Stimulated activated CD8-positive, alpha-beta memory T cell treated with anti-CD3 and anti-CD28 coated beads, Interleukin-7, amount 100 ng/mL, for 1 hour (primary cell): ENCODE measurements at regions not wholly inside any gene's neighbourhood (a gene's known extent, or its start where the extent isn't known, plus 50 kb on each side); places are given as distances from the start of the nearest gene placed in this dataset.
A peak's percentile ranks its signal among the peaks of the same experiment; 100 is the strongest.
"Not testable (repeated sequence)": the region's sequence is repeated elsewhere in the genome, so short reads cannot be mapped to it uniquely, and the experiment has no call there.

ENCODE experiments used
- DNase-seq, 2 donors: peaks; one replicate each; pipeline ENCODE4 v3.0.0-alpha.2; 2020; ENCODE audit warnings: low read depth in 2 of 2

- no peak for DNase-seq
Observed at GRCh38 chr20:52434453-52434852, 242.9 kb upstream of the ZFP64 start.

DNA sequence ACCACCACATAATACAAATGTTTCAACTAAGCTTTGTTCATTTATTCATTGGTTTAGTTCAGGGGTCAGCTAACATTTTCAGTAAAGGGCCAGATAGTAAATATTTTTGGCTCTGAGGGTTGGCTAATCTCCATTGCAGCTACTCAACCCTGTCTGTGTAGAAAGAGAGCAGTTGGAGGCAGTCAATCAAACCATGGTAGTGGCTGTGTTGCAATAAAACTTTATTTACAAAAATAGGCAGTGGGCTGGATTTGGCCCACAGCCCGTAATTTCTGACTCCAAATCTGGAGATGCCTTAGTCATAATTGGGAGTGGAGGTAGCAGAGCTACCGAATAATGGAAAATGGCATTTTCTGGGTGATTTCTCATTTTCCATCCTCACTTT lies 242.5 kb upstream of the ZFP64 start:
- no peak for DNase-seq

DNA sequence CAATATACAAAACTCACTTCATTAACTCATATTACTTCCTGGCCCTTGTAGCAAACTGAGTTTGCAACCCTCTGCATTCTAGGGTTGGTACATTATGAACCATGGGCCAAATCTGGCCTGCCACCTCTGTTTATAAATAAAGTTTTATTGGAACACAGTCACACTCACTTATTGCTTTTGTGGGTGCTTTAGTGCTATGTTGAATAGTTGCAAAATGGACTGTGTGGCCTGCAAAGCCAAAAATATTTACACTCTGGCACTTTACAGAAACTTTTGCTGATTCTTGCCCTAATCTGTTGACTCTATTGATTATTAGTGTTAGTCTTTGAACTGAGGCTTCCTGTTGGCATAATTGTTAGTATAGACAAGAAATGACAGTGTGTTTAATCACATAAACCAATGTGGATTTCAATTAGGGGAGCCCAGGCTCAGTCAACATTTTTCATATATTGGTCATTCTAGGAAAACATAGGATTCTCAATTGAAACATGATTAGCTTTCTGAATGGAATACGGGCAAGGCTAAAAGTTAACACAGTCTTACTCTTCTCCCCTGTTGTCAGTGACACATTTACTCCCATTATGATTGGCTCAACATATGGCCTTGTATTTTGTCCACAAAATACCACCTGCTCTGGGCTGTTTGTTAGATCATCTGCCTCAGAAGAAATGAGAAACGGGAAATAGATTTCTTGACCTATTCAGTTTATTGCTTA lies 241.9 kb upstream of the ZFP64 start:
- no peak for DNase-seq

DNA sequence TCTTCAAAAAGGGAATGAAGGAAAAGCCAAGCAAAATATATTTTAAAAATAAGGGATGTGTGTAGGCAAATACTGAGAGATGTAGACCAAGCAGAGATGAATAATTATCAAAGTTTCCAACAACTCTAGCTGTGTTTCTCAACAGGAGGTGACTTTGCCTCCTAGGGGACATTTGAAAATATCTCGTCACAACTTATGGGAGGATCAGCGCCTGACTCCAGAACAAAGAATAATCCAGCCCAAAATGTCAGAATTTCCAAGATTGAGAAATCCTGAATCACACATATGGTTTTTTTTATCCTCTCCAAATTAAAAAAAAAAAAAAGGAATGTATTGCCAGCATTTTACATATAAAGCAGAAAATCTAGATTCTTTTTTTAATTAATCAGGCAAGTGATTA lies 241.2 kb upstream of the ZFP64 start:
- DNase-seq, result no peak

DNA sequence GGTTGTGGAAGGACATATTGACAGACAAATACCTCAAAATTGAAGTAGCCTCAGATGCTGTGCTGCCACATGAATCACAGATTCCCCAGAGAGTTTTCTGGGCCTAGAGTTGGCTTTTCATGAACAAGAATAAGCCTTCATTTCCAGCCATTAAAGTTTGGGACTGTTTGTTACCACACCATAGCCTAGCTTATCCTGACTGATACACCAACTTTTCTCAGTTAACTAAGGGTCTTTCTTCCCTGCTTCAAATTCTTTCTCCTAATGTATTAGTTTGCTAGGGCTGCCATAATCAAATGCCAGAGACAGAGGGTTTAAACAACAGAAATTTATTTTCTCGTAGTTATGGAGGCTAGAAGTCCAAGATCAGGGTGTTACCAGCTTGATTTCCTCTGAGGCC lies 237.4 kb upstream of the ZFP64 start:
- no peak for DNase-seq

- DNase-seq, result no peak
Observed at GRCh38 chr20:52427960-52428359, 236.4 kb upstream of the ZFP64 start.

DNA sequence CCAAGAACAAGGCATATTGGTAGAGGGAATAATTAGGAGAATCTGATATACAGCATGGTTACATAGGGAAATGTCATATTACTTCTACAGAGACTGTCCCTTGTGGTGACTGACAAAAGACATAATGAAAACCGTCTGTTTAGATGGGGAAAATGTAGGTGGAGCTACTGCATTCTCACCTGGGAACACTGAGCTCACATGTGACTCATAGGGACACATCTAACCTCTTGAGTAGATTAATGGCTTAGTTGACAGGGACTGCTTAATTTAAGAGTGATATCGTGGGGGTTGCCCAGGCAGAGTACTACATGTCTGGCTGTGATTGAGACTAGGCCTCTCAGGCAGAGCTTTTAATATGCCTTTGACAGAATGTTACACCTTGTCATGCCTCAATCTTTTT lies 235.3 kb upstream of the ZFP64 start:
- no peak for DNase-seq

DNA sequence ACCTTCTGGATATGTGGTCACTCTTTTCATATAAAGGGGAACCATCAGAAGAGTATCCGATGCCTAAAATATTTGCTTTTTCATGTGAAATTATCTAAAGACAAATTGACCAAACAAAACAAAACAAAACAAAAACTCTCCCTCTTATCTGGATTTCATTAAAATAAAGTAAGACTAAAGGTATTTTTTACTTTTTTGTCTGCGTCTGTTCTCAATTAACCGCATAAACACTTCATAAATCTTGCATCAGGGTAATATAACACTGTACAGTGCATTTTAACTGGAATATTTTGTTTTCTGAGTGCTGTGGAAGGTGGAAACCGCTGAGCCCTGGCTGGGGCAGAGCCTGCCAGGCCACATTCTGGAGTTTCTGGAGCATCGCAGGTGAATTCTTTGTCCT lies 234.1 kb upstream of the ZFP64 start:
- DNase-seq, result no peak

GRCh38 chr20:52425253-52425652 lies 233.7 kb upstream of the ZFP64 start:
- no peak for DNase-seq

DNA sequence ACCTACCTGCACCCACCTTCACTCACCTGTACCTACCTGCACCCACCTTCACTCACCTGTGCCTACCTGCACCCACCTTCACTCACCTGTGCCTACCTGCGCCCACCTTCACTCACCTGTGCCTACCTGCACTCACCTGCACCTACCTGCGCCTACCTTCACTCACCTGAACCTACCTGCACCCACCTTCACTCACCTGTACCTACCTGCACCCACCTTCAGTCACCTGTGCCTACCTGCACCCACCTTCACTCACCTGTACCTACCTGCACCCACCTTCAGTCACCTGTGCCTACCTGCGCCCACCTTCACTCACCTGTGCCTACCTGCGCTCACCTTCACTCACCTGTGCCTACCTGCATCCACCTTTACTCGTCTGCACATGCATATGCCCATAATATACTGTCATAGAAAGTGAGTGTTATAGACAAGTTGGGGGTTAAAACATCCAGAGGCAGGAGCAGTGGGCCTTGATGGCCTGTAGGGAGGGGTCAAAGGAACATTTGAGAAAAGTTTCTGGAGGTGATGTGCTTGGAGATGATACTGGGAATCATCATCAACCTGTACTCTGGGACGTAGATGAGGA lies 232.9 kb upstream of the ZFP64 start:
- not testable (repeated sequence) for DNase-seq

DNA sequence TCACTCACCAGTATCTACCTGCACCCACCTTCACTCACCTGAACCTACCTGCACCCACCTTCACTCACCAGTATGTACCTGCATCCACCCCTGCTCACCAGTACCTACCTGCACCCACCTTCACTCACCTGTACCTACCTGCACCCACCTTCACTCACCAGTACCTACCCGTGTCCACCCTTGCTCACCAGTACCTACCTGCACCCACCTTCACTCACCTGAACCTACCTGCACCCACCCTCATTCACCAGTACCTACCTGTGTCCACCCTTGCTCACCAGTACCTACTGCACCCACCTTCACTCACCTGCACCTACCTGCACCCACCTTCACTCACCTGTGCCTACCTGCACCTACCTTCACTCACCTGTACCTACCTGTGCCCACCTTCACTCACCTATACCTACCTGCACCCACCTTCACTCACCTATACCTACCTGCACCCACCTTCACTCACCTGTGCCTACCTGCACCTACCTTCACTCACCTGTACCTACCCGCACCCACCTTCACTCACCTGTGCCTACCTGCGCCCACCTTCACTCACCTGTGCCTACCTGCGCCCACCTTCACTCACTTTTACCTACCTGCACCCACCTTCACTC lies 232.1 kb upstream of the ZFP64 start:
- not testable (repeated sequence) for DNase-seq

DNA sequence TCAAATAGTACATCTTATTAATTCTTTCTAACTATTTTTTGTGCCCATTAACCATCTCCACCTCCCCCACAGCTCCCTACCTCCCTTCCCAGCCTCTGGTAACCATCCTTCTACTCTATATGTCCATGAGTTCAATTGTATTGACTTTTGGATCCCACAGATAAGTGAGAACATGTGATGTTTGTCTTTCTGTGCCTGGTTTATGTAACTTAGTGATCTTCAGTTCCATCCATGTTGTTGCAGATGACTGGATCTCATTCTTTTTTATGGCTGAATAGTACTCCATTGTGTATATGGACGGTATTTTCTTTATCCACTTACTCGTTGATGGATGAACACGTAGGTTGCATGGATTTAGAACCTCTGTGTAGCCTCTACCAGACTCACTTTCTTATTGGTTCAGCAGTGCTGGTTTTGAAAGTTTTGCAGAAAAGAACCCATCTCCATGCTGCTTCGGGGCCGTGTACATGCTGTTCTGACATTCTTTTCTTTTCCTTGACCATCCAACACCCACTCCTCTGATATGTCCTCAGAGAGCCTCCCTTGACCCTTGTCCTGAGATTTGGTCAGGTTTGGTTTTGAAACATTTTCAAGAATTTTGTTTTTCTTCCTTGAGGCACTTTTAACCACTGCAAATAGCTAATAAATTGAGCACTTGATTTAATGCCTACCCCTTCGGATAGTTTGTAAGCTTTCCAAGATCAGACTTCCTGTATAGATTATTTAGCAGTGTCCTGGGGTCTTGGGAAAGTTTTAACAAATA lies 231.2 kb upstream of the ZFP64 start:
- DNase-seq, result no peak

DNA sequence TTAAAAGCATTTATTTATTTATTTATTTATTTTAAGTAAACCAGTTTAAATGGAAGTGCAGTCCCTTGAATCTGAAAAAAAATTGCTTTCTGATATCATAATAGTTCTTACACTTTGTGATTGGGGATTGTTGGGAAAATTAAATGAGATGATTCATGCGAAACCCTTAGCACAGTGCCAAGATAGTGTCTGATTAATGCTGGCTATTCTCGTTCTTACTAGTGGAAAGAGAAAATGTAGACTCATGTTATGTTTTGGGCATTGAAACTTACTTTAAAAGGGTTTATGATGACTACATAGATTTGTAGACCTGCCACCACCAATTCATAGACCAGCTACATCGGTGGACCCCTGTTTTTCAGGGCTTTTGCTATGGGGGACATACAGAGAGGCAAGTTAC lies 229.2 kb upstream of the ZFP64 start:
- DNase-seq, result no peak

GRCh38 chr20:52419205-52419604 lies 227.6 kb upstream of the ZFP64 start:
- no peak for DNase-seq

DNA sequence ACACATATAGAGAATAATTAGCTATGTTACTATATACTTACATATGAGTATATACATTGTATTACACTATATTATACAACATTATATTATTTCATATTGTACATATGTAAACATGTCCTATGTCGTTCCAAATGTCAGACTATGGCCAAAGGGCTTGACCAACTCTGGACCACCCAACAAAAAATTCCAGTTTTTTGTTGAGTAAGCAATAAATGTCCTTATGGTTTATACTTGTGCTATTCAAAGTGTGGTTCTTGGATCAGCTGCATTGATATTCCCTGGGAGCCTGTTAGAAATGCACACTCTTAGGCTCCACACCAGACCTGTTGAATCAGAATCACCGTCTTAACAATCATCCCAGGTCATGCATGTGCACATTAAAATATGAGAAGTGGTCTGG lies 225.4 kb upstream of the ZFP64 start:
- no peak for DNase-seq

- DNase-seq, result no peak
Observed at GRCh38 chr20:52411611-52412010, 220.0 kb upstream of the ZFP64 start.

- no peak for DNase-seq
Observed at GRCh38 chr20:52410731-52411234, 219.2 kb upstream of the ZFP64 start.

DNA sequence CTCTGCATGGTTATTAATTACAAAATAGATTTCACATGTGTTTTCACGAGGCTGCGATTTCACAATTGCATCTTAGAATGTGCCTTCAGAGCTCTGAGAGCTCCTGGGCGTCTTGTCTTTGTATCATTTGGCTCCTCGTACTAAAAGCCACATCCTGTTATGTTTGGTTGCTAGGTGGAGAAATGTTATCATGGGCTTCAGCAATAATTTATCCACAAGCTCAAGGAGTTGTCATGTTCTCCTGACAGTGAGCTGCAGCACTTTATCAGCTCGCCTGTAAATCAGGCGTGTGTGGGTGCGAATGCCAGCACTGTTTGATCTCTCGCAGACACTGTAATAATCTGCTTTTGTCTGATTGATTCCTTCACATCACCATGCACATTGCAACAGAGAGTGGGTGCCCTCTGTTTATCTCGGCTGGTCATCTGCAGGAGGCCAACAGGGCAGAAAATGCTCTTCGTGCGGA lies 218.6 kb upstream of the ZFP64 start:
- peak; percentile 9 to 13 for DNase-seq

GRCh38 chr20:52405986-52406385 lies 214.4 kb upstream of the ZFP64 start:
- no peak for DNase-seq

DNA sequence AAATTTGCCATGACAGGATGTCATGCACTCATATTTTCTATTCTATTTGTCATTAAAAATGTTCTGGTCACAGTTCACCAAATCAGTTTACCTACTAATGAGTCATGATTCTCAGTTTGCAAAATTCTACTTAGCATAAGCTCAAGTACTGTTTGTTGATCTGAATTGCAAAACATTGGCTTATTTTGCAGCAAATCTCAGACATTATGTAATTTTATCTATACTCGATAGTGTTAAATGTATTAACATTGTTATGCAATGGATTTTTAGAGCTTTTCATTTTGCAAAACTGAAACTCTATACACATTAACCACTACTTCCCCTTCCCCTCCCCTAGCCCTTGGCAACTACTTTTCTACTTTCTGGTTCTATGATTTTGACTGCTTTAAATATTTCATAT lies 213.8 kb upstream of the ZFP64 start:
- DNase-seq, result no peak

DNA sequence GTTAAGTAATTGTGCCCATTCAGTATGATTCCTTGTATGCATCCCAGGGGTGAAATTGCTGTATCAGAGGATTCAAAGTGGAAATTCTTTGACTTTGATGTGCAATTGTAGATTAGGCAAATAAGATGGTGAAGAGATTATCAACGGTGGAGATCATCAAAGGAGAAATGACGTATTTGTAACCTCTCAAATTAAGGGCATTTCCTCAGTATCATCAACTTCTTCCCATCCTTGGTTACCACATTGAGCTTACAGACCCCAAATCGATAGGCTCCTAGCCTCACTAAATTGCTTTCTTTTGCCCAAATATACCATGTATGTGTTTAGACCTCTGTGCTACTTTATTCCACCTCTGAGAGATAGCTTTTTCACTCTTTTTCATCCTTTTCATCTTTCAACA lies 213.1 kb upstream of the ZFP64 start:
- no peak for DNase-seq

- no peak for DNase-seq
Observed at GRCh38 chr20:52402950-52403349, 211.4 kb upstream of the ZFP64 start.
